ENCODE measurements at regions not wholly inside any gene's neighbourhood (a gene's known extent, or its start where the extent isn't known, plus 50 kb on each side); places are given as distances from the start of the nearest gene placed in this dataset.

GRCh38 chr1:175894581-175894980 lies 151.2 kb upstream of the TNR start:
- no peak for DNase-seq (ENCODE audit: low read depth, low spot score)
- in situ Hi-C loops (cut with HindIII; ENCODE audit: low pct_unique_long_range_greater_than_20kb, low sequenced_read_pairs), result no loop called here

- no peak for DNase-seq (ENCODE audit: low read depth, low spot score)
- in situ Hi-C loops (cut with HindIII; ENCODE audit: low pct_unique_long_range_greater_than_20kb, low sequenced_read_pairs), result no loop called here
Measured at GRCh38 chr1:175893192-175893591, 149.8 kb upstream of the TNR start.

- in situ Hi-C loops (cut with HindIII; ENCODE audit: low pct_unique_long_range_greater_than_20kb, low sequenced_read_pairs), result no loop called here
- DNase-seq (ENCODE audit: low read depth, low spot score), result no peak
Measured at GRCh38 chr1:175892686-175893085, 149.3 kb upstream of the TNR start.

- in situ Hi-C loops (cut with HindIII; ENCODE audit: low pct_unique_long_range_greater_than_20kb, low sequenced_read_pairs), result no loop called here
- DNase-seq (ENCODE audit: low read depth, low spot score), result no peak
Measured at GRCh38 chr1:175891783-175892309, 148.5 kb upstream of the TNR start.

GRCh38 chr1:175890958-175891357 lies 147.6 kb upstream of the TNR start:
- DNase-seq (ENCODE audit: low read depth, low spot score), result no peak
- in situ Hi-C loops (cut with HindIII; ENCODE audit: low pct_unique_long_range_greater_than_20kb, low sequenced_read_pairs), result no loop called here

- in situ Hi-C loops (cut with HindIII; ENCODE audit: low pct_unique_long_range_greater_than_20kb, low sequenced_read_pairs), result no loop called here
- no peak for DNase-seq (ENCODE audit: low read depth, low spot score)
Measured at GRCh38 chr1:175889848-175890247, 146.5 kb upstream of the TNR start.

- DNase-seq (ENCODE audit: low read depth, low spot score), result no peak
- in situ Hi-C loops (cut with HindIII; ENCODE audit: low pct_unique_long_range_greater_than_20kb, low sequenced_read_pairs), result no loop called here
Measured at GRCh38 chr1:175888996-175889395, 145.6 kb upstream of the TNR start.

- in situ Hi-C loops (cut with HindIII; ENCODE audit: low pct_unique_long_range_greater_than_20kb, low sequenced_read_pairs), result no loop called here
- DNase-seq (ENCODE audit: low read depth, low spot score), result peak; percentile 73
Measured at GRCh38 chr1:175887981-175888428, 144.6 kb upstream of the TNR start.

- no peak for DNase-seq (ENCODE audit: low read depth, low spot score)
- in situ Hi-C loops (cut with HindIII; ENCODE audit: low pct_unique_long_range_greater_than_20kb, low sequenced_read_pairs), result no loop called here
Measured at GRCh38 chr1:175887521-175887920, 144.1 kb upstream of the TNR start.

- in situ Hi-C loops (cut with HindIII; ENCODE audit: low pct_unique_long_range_greater_than_20kb, low sequenced_read_pairs), result no loop called here
Measured at GRCh38 chr1:175885326-175885725, 141.9 kb upstream of the TNR start.

GRCh38 chr1:175884369-175884768 lies 141.0 kb upstream of the TNR start:
- no peak for DNase-seq (ENCODE audit: low read depth, low spot score)
- in situ Hi-C loops (cut with HindIII; ENCODE audit: low pct_unique_long_range_greater_than_20kb, low sequenced_read_pairs), result no loop called here

More at GRCh38 chr1:175885326-175885725, 141.9 kb upstream of the TNR start:
- DNase-seq (ENCODE audit: low read depth, low spot score), result no peak

- in situ Hi-C loops (cut with HindIII; ENCODE audit: low pct_unique_long_range_greater_than_20kb, low sequenced_read_pairs), result no loop called here
Measured at GRCh38 chr1:175882192-175882591, 138.8 kb upstream of the TNR start.

GRCh38 chr1:175881246-175881976 lies 138.0 kb upstream of the TNR start:
- in situ Hi-C loops (cut with HindIII; ENCODE audit: low pct_unique_long_range_greater_than_20kb, low sequenced_read_pairs), result no loop called here
- no peak for DNase-seq (ENCODE audit: low read depth, low spot score)

More at GRCh38 chr1:175882192-175882591, 138.8 kb upstream of the TNR start:
- no peak for DNase-seq (ENCODE audit: low read depth, low spot score)

- no peak for DNase-seq (ENCODE audit: low read depth, low spot score)
- in situ Hi-C loops (cut with HindIII; ENCODE audit: low pct_unique_long_range_greater_than_20kb, low sequenced_read_pairs), result no loop called here
Measured at GRCh38 chr1:175878775-175879174, 135.4 kb upstream of the TNR start.

GRCh38 chr1:175877939-175878737 lies 134.7 kb upstream of the TNR start:
- in situ Hi-C loops (cut with HindIII; ENCODE audit: low pct_unique_long_range_greater_than_20kb, low sequenced_read_pairs), result no loop called here
- no peak for DNase-seq (ENCODE audit: low read depth, low spot score)

- in situ Hi-C loops (cut with HindIII; ENCODE audit: low pct_unique_long_range_greater_than_20kb, low sequenced_read_pairs), result no loop called here
Measured at GRCh38 chr1:175875556-175875955, 132.2 kb upstream of the TNR start.

GRCh38 chr1:175874081-175874480 lies 130.7 kb upstream of the TNR start:
- no peak for DNase-seq (ENCODE audit: low read depth, low spot score)
- in situ Hi-C loops (cut with HindIII; ENCODE audit: low pct_unique_long_range_greater_than_20kb, low sequenced_read_pairs), result no loop called here

More at GRCh38 chr1:175875556-175875955, 132.2 kb upstream of the TNR start:
- no peak for DNase-seq (ENCODE audit: low read depth, low spot score)

GRCh38 chr1:175873290-175873935 lies 130.0 kb upstream of the TNR start:
- DNase-seq (ENCODE audit: low read depth, low spot score), result no peak
- in situ Hi-C loops (cut with HindIII; ENCODE audit: low pct_unique_long_range_greater_than_20kb, low sequenced_read_pairs), result no loop called here

Data from SK-MEL-5 (cell line).